ENCODE measurements at regions not wholly inside any gene's neighbourhood (a gene's known extent, or its start where the extent isn't known, plus 50 kb on each side); places are given as distances from the start of the nearest gene placed in this dataset.

GRCh38 chr5:44440186-44440585 lies 51.0 kb upstream of the FGF10 start:
- TF ChIP-seq, protein P1, sequence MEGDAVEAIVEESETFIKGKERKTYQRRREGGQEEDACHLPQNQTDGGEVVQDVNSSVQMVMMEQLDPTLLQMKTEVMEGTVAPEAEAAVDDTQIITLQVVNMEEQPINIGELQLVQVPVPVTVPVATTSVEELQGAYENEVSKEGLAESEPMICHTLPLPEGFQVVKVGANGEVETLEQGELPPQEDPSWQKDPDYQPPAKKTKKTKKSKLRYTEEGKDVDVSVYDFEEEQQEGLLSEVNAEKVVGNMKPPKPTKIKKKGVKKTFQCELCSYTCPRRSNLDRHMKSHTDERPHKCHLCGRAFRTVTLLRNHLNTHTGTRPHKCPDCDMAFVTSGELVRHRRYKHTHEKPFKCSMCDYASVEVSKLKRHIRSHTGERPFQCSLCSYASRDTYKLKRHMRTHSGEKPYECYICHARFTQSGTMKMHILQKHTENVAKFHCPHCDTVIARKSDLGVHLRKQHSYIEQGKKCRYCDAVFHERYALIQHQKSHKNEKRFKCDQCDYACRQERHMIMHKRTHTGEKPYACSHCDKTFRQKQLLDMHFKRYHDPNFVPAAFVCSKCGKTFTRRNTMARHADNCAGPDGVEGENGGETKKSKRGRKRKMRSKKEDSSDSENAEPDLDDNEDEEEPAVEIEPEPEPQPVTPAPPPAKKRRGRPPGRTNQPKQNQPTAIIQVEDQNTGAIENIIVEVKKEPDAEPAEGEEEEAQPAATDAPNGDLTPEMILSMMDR (IDR thresholded peaks at IDR 0.05; ENCODE audit: poor library complexity, severe bottlenecking): no peak
- Histone ChIP-seq H3K27me3 (ENCODE audit: insufficient read depth, poor library complexity, severe bottlenecking) (peaks cover 54% of the 10 kb centered on the region), H3K36me3 (ENCODE audit: low read depth) (no peaks in the 10 kb centered on the region), H3K9me3 (ENCODE audit: severe bottlenecking) (no peaks in the 10 kb centered on the region), H3K4me3 (ENCODE audit: severe bottlenecking) (no peak overlapping the region), H3K4me1 (ENCODE audit: insufficient read depth, poor library complexity, severe bottlenecking) (no peaks in the 10 kb centered on the region), H3K27ac (ENCODE audit: poor library complexity, severe bottlenecking) (no peak overlapping the region)
- ATAC-seq (ENCODE audit: low read depth): no peak
- DNase-seq (ENCODE audit: low spot score): no peak
